Left lung (tissue), 4 donors: ENCODE measurements at regions not wholly inside any gene's neighbourhood (a gene's known extent, or its start where the extent isn't known, plus 50 kb on each side); places are given as distances from the start of the nearest gene placed in this dataset.

Source experiments
- ATAC-seq: fragments of 200-7000 bp; cut with Tn5 transposase; one replicate; pipeline ENCODE4 v1.9.1; 2020; ENCODE audit warnings: moderate library complexity
- DNase-seq, 4 donors: peaks; one replicate each; pipeline ENCODE4 v3.0.0-alpha.2; 2013 to 2020
- H3K27ac ChIP-seq, 2 donors: fragments of 200-600 bp; sonication (generic) in 1 of 2; one replicate each; pipeline versions ENCODE4 v1.5.0 to v1.8.0; 2020 to 2021
- H3K27me3 ChIP-seq, 2 donors: fragments of 200-600 bp; sonication (generic) in 1 of 2; one replicate each; pipeline versions ENCODE4 v1.5.0 to v1.8.0; 2020 to 2021
- H3K36me3 ChIP-seq, 2 donors: fragments of 200-600 bp; sonication (generic) in 1 of 2; one replicate each; pipeline versions ENCODE4 v1.5.0 to v1.8.0; 2020 to 2021
- H3K4me1 ChIP-seq, 2 donors: fragments of 200-600 bp; one replicate each; pipeline ENCODE4 v1.8.0; 2021
- H3K4me3 ChIP-seq, 2 donors: fragments of 200-600 bp; sonication (generic) in 1 of 2; one replicate each; pipeline versions ENCODE4 v1.5.0 to v1.8.0; 2020 to 2021; ENCODE audit warnings: mild to moderate bottlenecking in 1 of 2
- H3K9me3 ChIP-seq, 2 donors: fragments of 200-600 bp; sonication (generic) in 1 of 2; one replicate each; pipeline versions ENCODE4 v1.5.0 to v1.8.0; 2020 to 2021
- CTCF ChIP-seq, 2 donors: fragments of 200-600 bp; sonication (generic) in 1 of 2; IDR thresholded peaks; one replicate each; pipeline versions ENCODE4 v1.5.0 to v1.8.0; 2021; ENCODE audit warnings: antibody characterized with exemption in 2 of 2
- intact Hi-C, 2 donors: fragments of 100-400 bp; cut with DNase I; formaldehyde crosslinking; loops; one replicate each; pipeline versions ENCODE4 v1.11.2 to v1.14.2; 2022
- donor health status: DM: no; HTN: yes; CAD: no.
- donor health status: DM: no; HTN: no; CAD: no.

GRCh38 chr11:70782401-70782913 lies 384.1 kb downstream of the CTTN start:
- H3K9me3 ChIP-seq: no peaks in the 10 kb centered on the region
- intact Hi-C loops: no loop called here
- no peak for TF ChIP-seq CTCF (IDR thresholded peaks at IDR 0.05)
- H3K27ac ChIP-seq: no peak overlapping the region
- no peak overlapping the region for H3K4me3 ChIP-seq
- ATAC-seq (no peak), DNase-seq (no peak)
- no peaks in the 10 kb centered on the region for H3K27me3 ChIP-seq
- no peaks in the 10 kb centered on the region for H3K4me1 ChIP-seq
- H3K36me3 ChIP-seq: no peaks in the 10 kb centered on the region

- ATAC-seq (no peak), DNase-seq (no peak)
- H3K9me3 ChIP-seq: no peaks in the 10 kb centered on the region
- no peak for TF ChIP-seq CTCF (IDR thresholded peaks at IDR 0.05)
- no peak overlapping the region for H3K4me3 ChIP-seq
- no peak overlapping the region for H3K27ac ChIP-seq
- no peaks in the 10 kb centered on the region for H3K36me3 ChIP-seq
- intact Hi-C loops: no loop called here
- H3K27me3 ChIP-seq: no peaks in the 10 kb centered on the region
- H3K4me1 ChIP-seq: no peaks in the 10 kb centered on the region
Measured at GRCh38 chr11:70783356-70783755, 385.0 kb downstream of the CTTN start.

- no peak for TF ChIP-seq CTCF (IDR thresholded peaks at IDR 0.05)
- intact Hi-C loops: no loop called here
- Histone ChIP-seq H3K27me3 (no peaks in the 10 kb centered on the region), H3K4me3 (no peak overlapping the region), H3K27ac (no peak overlapping the region), H3K4me1 (no peaks in the 10 kb centered on the region), H3K9me3 (no peaks in the 10 kb centered on the region), H3K36me3 (no peaks in the 10 kb centered on the region)
- DNase-seq (no peak), ATAC-seq (no peak)
Measured at GRCh38 chr11:70783821-70784220, 385.5 kb downstream of the CTTN start.

- TF ChIP-seq CTCF (IDR thresholded peaks at IDR 0.05): no peak
- no peak overlapping the region for H3K27ac ChIP-seq
- H3K4me1 ChIP-seq: no peaks in the 10 kb centered on the region
- no peaks in the 10 kb centered on the region for H3K9me3 ChIP-seq
- H3K36me3 ChIP-seq: no peaks in the 10 kb centered on the region
- H3K4me3 ChIP-seq: no peak overlapping the region
- intact Hi-C loops: no loop called here
- DNase-seq: no peak
- no peaks in the 10 kb centered on the region for H3K27me3 ChIP-seq
- no peak for ATAC-seq
Measured at GRCh38 chr11:70785372-70785771, 387.0 kb downstream of the CTTN start.

- Histone ChIP-seq H3K9me3 (no peaks in the 10 kb centered on the region), H3K27me3 (no peaks in the 10 kb centered on the region), H3K4me3 (no peak overlapping the region), H3K36me3 (no peaks in the 10 kb centered on the region), H3K27ac (no peak overlapping the region), H3K4me1 (no peaks in the 10 kb centered on the region)
- no peak for TF ChIP-seq CTCF (IDR thresholded peaks at IDR 0.05)
- no peak for DNase-seq
- intact Hi-C loops: no loop called here
- no peak for ATAC-seq
Measured at GRCh38 chr11:70786021-70786665, 387.8 kb downstream of the CTTN start.
